ENCODE measurements at regions not wholly inside any gene's neighbourhood (a gene's known extent, or its start where the extent isn't known, plus 50 kb on each side); places are given as distances from the start of the nearest gene placed in this dataset.

- TF ChIP-seq CTCF (conservative IDR thresholded peaks at IDR 0.05; ENCODE audit: low read length) (no peak), EZH2phosphoT487 (IDR thresholded peaks at IDR 0.05; ENCODE audit: borderline replicate concordance, low read depth, low read length) (no peak)
Observed at GRCh38 chr12:13387101-13387500, 190.6 kb downstream of the EMP1 start.
